Natural killer cell (primary cell): ENCODE measurements at regions not wholly inside any gene's neighbourhood (a gene's known extent, or its start where the extent isn't known, plus 50 kb on each side); places are given as distances from the start of the nearest gene placed in this dataset.

ENCODE experiments used
- ATAC-seq, 3 donors: fragments of 150-1000 bp in 2 of 3; fragments of 200-7000 bp in 1 of 3; cut with Tn5 transposase; 1 replicate in 1 of 3; 2 replicates in 2 of 3; pipeline ENCODE4 v1.10.0; 2021; ENCODE audit warnings: mild to moderate bottlenecking in 2 of 3, moderate library complexity in 2 of 3
- DNase-seq, 2 donors: peaks; one replicate each; pipeline versions ENCODE4 v3.0.0 to v3.0.0-alpha.2; 2013 to 2021; ENCODE audit warnings: mixed read lengths in 1 of 2
- H3K27ac ChIP-seq: one replicate; pipeline ENCODE4 v1.5.1; 2013; ENCODE audit warnings: mild to moderate bottlenecking, low read length
- H3K27me3 ChIP-seq: one replicate; pipeline ENCODE4 v1.6.1; 2013; ENCODE audit warnings: low read length; ENCODE audit not compliant: control insufficient read depth, insufficient read depth
- H3K36me3 ChIP-seq: one replicate; pipeline ENCODE4 v1.6.1; 2013; ENCODE audit warnings: low read length; ENCODE audit not compliant: control insufficient read depth, insufficient read depth
- H3K4me1 ChIP-seq: one replicate; pipeline ENCODE4 v1.6.1; 2013; ENCODE audit warnings: low read length; ENCODE audit not compliant: control insufficient read depth, insufficient read depth
- H3K4me3 ChIP-seq: one replicate; pipeline ENCODE4 v1.5.1; 2013; ENCODE audit warnings: low read length
- H3K9me3 ChIP-seq: one replicate; pipeline ENCODE4 v1.6.1; 2013; ENCODE audit warnings: low read length; ENCODE audit not compliant: control insufficient read depth, insufficient read depth
- H3K27ac Mint-ChIP-seq, 2 donors: one replicate each; pipeline ENCODE4 v1.8.0; 2022; ENCODE audit warnings: mild to moderate bottlenecking in 2 of 2, mixed read lengths in 2 of 2, moderate library complexity in 1 of 2
- H3K27me3 Mint-ChIP-seq, 2 donors: one replicate each; pipeline ENCODE4 v1.8.0; 2022; ENCODE audit warnings: low read depth in 2 of 2, mixed read lengths in 2 of 2
- H3K36me3 Mint-ChIP-seq: one replicate; pipeline ENCODE4 v1.8.0; 2022; ENCODE audit warnings: mixed read lengths
- H3K4me1 Mint-ChIP-seq, 2 donors: one replicate each; pipeline ENCODE4 v1.8.0; 2022; ENCODE audit warnings: mixed read lengths in 2 of 2
- H3K4me3 Mint-ChIP-seq: one replicate; pipeline ENCODE4 v1.8.0; 2022; ENCODE audit warnings: mild to moderate bottlenecking, moderate library complexity, mixed read lengths
- H3K9me3 Mint-ChIP-seq, 2 donors: one replicate each; pipeline ENCODE4 v1.8.0; 2022; ENCODE audit warnings: mixed read lengths in 2 of 2
- CTCF ChIP-seq: fragments of 200-600 bp; IDR thresholded peaks from one replicate; pipeline ENCODE4 v1.8.0; 2022; ENCODE audit warnings: antibody characterized with exemption
- whole genome bisulfite sequencing: methylation state at CpG from one replicate; pipeline ENCODE4 v1.1.7; 2013; ENCODE audit warnings: missing lambda C conversion rate; ENCODE audit not compliant: insufficient coverage; 5-methylcytosine and 5-hydroxymethylcytosine counted together
- intact Hi-C: fragments of 100-400 bp; cut with micrococcal nuclease; formaldehyde crosslinking; loops from one replicate; pipeline ENCODE4 v1.14.2; 2022

GRCh38 chr2:58347810-58348209 lies 106.7 kb upstream of the FANCL start:
- Histone ChIP-seq H3K27me3 (no peaks in the 10 kb centered on the region), H3K36me3 (no peaks in the 10 kb centered on the region), H3K27ac (no peak overlapping the region), H3K4me1 (no peaks in the 10 kb centered on the region), H3K9me3 (no peaks in the 10 kb centered on the region), H3K4me3 (no peak overlapping the region)
- no peak for ATAC-seq
- no CpG with 5 or more reads among the region's 1 CpG for whole genome bisulfite sequencing
- intact Hi-C loops, result no loop called here
- DNase-seq, result no peak
- no peaks in the 10 kb centered on the region for H3K36me3 Mint-ChIP-seq
- H3K4me1 Mint-ChIP-seq, result no peaks in the 10 kb centered on the region
- no peaks in the 10 kb centered on the region for H3K27me3 Mint-ChIP-seq
- H3K4me3 Mint-ChIP-seq, result no peak overlapping the region
- H3K9me3 Mint-ChIP-seq, result peaks cover 7 to 10% of the 10 kb centered on the region in 2 donors
- H3K27ac Mint-ChIP-seq, result no peak overlapping the region
- no peak for TF ChIP-seq CTCF

GRCh38 chr2:58341047-58341446 lies 99.9 kb upstream of the FANCL start:
- Histone ChIP-seq H3K4me1 (no peaks in the 10 kb centered on the region), H3K27me3 (no peaks in the 10 kb centered on the region), H3K36me3 (no peaks in the 10 kb centered on the region), H3K4me3 (no peak overlapping the region), H3K27ac (no peak overlapping the region), H3K9me3 (peaks cover 7% of the 10 kb centered on the region)
- intact Hi-C loops, result no loop called here
- DNase-seq (no peak), ATAC-seq (no peak)
- Mint-ChIP-seq H3K27me3 (no peaks in the 10 kb centered on the region), H3K4me1 (no peaks in the 10 kb centered on the region), H3K4me3 (no peak overlapping the region), H3K9me3 (peaks cover 15% of the 10 kb centered on the region in 2 donors), H3K27ac (no peak overlapping the region), H3K36me3 (peaks cover 6% of the 10 kb centered on the region)
- no peak for TF ChIP-seq CTCF
- 85% methylated on average over 2 of the region's 2 CpGs for WGBS

GRCh38 chr2:58339548-58340243 lies 98.6 kb upstream of the FANCL start:
- Mint-ChIP-seq H3K27ac (no peak overlapping the region), H3K36me3 (peaks cover 6% of the 10 kb centered on the region), H3K4me1 (no peaks in the 10 kb centered on the region), H3K4me3 (no peak overlapping the region), H3K27me3 (no peaks in the 10 kb centered on the region), H3K9me3 (peaks cover 15% of the 10 kb centered on the region in 2 donors)
- DNase-seq (no peak), ATAC-seq (no peak)
- H3K4me3 ChIP-seq, result no peak overlapping the region
- H3K36me3 ChIP-seq, result no peaks in the 10 kb centered on the region
- H3K27ac ChIP-seq, result no peak overlapping the region
- H3K4me1 ChIP-seq, result no peaks in the 10 kb centered on the region
- intact Hi-C loops, result no loop called here
- no peak for TF ChIP-seq CTCF
- no peaks in the 10 kb centered on the region for H3K27me3 ChIP-seq
- H3K9me3 ChIP-seq, result peaks cover 7% of the 10 kb centered on the region

- peaks cover under 1 to 3% of the 10 kb centered on the region in 2 donors for H3K9me3 Mint-ChIP-seq
- Histone ChIP-seq H3K36me3 (no peaks in the 10 kb centered on the region), H3K4me1 (no peaks in the 10 kb centered on the region), H3K27me3 (no peaks in the 10 kb centered on the region), H3K4me3 (no peak overlapping the region), H3K9me3 (peaks cover 5% of the 10 kb centered on the region), H3K27ac (no peak overlapping the region)
- H3K27me3 Mint-ChIP-seq, result no peaks in the 10 kb centered on the region
- H3K4me1 Mint-ChIP-seq, result no peaks in the 10 kb centered on the region
- no peak for TF ChIP-seq CTCF
- H3K27ac Mint-ChIP-seq, result no peak overlapping the region
- no peak overlapping the region for H3K4me3 Mint-ChIP-seq
- 89% methylated on average over 4 of the region's 4 CpGs for WGBS
- ATAC-seq (no peak), DNase-seq (no peak)
- peaks cover under 1% of the 10 kb centered on the region for H3K36me3 Mint-ChIP-seq
- intact Hi-C loops, result no loop called here
Observed at GRCh38 chr2:58336416-58336815, 95.3 kb upstream of the FANCL start.
